ENCODE measurements at regions not wholly inside any gene's neighbourhood (a gene's known extent, or its start where the extent isn't known, plus 50 kb on each side); places are given as distances from the start of the nearest gene placed in this dataset.

DNA sequence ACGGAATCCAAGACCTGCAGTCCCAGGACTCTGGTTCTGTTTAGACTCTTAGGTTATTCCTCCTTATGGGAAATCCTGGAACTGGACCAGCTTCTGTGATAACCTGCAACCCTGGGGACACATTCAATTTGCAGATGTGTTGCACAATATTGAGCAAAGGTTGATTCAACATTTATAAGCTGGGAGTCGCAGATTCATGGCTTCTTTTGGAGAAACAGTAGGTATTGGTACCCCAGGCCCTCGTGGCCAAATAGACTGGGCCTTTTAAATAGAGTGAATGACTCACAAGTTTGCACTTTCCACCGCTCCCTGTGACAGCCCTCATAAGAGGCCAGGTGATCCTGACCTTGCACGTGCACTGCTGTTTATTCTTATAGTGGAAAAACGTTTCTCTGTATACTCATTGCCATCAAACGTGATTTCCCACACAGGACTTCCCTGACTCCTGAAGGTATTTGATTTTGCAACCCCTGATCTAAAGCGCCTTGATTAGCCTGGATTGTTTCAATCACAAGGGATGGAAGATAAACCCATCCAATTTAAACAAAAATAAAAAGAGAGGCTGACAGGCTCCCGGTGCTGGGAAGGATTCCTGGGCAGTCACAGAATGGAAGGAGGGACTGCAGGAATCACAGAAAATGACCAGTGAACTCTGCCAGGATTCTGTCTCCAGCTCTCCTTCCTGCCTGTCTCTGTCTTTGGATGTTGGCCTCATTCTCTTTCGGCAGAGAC lies 98.0 kb downstream of the VCPKMT start:
- H3K27ac ChIP-seq = peak overlapping the region; percentile 41 to 82 (median 75)
- peak; percentile 91 to 92 for ATAC-seq
- no peaks in the 10 kb centered on the region for H3K9me3 ChIP-seq
- peaks cover 17 to 43% of the 10 kb centered on the region in 2 donors for H3K4me1 ChIP-seq
- H3K36me3 ChIP-seq = no peaks in the 10 kb centered on the region
- intact Hi-C loops (cut with DNase I; ENCODE audit: low total_unique reads) = loop anchor here (1.0 kb wide), 1 partner anchor 17 kb away; no protein-coding TSS in a partner anchor
- no peaks in the 10 kb centered on the region for H3K27me3 ChIP-seq
- in situ Hi-C loops (cut with MboI; ENCODE audit: low sequenced_read_pairs in 4 of 4) = no loop called here
- no peak overlapping the region for H3K4me3 ChIP-seq
- TF ChIP-seq, protein P1, sequence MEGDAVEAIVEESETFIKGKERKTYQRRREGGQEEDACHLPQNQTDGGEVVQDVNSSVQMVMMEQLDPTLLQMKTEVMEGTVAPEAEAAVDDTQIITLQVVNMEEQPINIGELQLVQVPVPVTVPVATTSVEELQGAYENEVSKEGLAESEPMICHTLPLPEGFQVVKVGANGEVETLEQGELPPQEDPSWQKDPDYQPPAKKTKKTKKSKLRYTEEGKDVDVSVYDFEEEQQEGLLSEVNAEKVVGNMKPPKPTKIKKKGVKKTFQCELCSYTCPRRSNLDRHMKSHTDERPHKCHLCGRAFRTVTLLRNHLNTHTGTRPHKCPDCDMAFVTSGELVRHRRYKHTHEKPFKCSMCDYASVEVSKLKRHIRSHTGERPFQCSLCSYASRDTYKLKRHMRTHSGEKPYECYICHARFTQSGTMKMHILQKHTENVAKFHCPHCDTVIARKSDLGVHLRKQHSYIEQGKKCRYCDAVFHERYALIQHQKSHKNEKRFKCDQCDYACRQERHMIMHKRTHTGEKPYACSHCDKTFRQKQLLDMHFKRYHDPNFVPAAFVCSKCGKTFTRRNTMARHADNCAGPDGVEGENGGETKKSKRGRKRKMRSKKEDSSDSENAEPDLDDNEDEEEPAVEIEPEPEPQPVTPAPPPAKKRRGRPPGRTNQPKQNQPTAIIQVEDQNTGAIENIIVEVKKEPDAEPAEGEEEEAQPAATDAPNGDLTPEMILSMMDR (IDR thresholded peaks at IDR 0.05 in 4 of 5, conservative IDR thresholded peaks at IDR 0.05 in 1 of 5) = no peak
- TF ChIP-seq POLR2A (IDR thresholded peaks at IDR 0.05) = no peak
- DNase-seq = peak; percentile 66 to 72

- no peak for ATAC-seq
- no peaks in the 10 kb centered on the region for H3K27me3 ChIP-seq
- in situ Hi-C loops (cut with MboI; ENCODE audit: low sequenced_read_pairs in 4 of 4) = no loop called here
Observed at GRCh38 chr14:50018933-50019210, 97.5 kb downstream of the VCPKMT start.

GRCh38 chr14:50020184-50020583 lies 96.2 kb downstream of the VCPKMT start:
- no peaks in the 10 kb centered on the region for H3K27me3 ChIP-seq
- TF ChIP-seq POLR2A (IDR thresholded peaks at IDR 0.05) = no peak
- TF ChIP-seq, protein P1 (IDR thresholded peaks at IDR 0.05 in 4 of 5, conservative IDR thresholded peaks at IDR 0.05 in 1 of 5) = no peak
- DNase-seq (no peak), ATAC-seq (no peak)
- in situ Hi-C loops (cut with MboI; ENCODE audit: low sequenced_read_pairs in 4 of 4) = no loop called here
- no peaks in the 10 kb centered on the region for H3K9me3 ChIP-seq
- H3K36me3 ChIP-seq = no peaks in the 10 kb centered on the region
- peaks cover 22 to 52% of the 10 kb centered on the region in 2 donors for H3K4me1 ChIP-seq
- H3K27ac ChIP-seq = peak overlapping the region in 1 of 4 donors; percentile 82
- intact Hi-C loops (cut with DNase I; ENCODE audit: low total_unique reads) = no loop called here
- H3K4me3 ChIP-seq = no peak overlapping the region

More at GRCh38 chr14:50018933-50019210, 97.5 kb downstream of the VCPKMT start:
- Histone ChIP-seq H3K4me3 (no peak overlapping the region), H3K9me3 (no peaks in the 10 kb centered on the region), H3K4me1 (peaks cover 21 to 46% of the 10 kb centered on the region in 2 donors), H3K27ac (peak overlapping the region; percentile 41 to 82 (median 75)), H3K36me3 (no peaks in the 10 kb centered on the region)
- DNase-seq = no peak
- intact Hi-C loops (cut with DNase I; ENCODE audit: low total_unique reads) = loop anchor here (1.0 kb wide), 1 partner anchor 18 kb away; no protein-coding TSS in a partner anchor
- TF ChIP-seq, protein P1 (IDR thresholded peaks at IDR 0.05 in 4 of 5, conservative IDR thresholded peaks at IDR 0.05 in 1 of 5) = no peak
- TF ChIP-seq POLR2A (IDR thresholded peaks at IDR 0.05) = no peak

GRCh38 chr14:50020799-50021198 lies 95.6 kb downstream of the VCPKMT start:
- Histone ChIP-seq H3K9me3 (peaks cover 0 to under 1% (median 0%) of the 10 kb centered on the region in 3 donors), H3K4me3 (no peak overlapping the region), H3K36me3 (no peaks in the 10 kb centered on the region), H3K27me3 (no peaks in the 10 kb centered on the region), H3K27ac (no peak overlapping the region), H3K4me1 (peaks cover 22 to 57% of the 10 kb centered on the region in 2 donors)
- no peak for ATAC-seq
- no peak for DNase-seq
- in situ Hi-C loops (cut with MboI; ENCODE audit: low sequenced_read_pairs in 4 of 4) = no loop called here
- no peak for TF ChIP-seq POLR2A (IDR thresholded peaks at IDR 0.05)
- TF ChIP-seq, protein P1 (IDR thresholded peaks at IDR 0.05 in 4 of 5, conservative IDR thresholded peaks at IDR 0.05 in 1 of 5) = no peak
- intact Hi-C loops (cut with DNase I; ENCODE audit: low total_unique reads) = no loop called here

All from gastrocnemius medialis (tissue), 4 donors.